Activated CD8-positive, alpha-beta memory T cell treated with anti-CD3 and anti-CD28 coated beads, Interleukin-2, amount 50 U/mL, for 48 hours (primary cell): ENCODE measurements at regions not wholly inside any gene's neighbourhood (a gene's known extent, or its start where the extent isn't known, plus 50 kb on each side); places are given as distances from the start of the nearest gene placed in this dataset.
"Not testable (repeated sequence)": the region's sequence is repeated elsewhere in the genome, so short reads cannot be mapped to it uniquely, and the experiment has no call there.

Experiments
- DNase-seq: peaks from one replicate; pipeline ENCODE4 v3.0.0-alpha.2; 2020

DNA sequence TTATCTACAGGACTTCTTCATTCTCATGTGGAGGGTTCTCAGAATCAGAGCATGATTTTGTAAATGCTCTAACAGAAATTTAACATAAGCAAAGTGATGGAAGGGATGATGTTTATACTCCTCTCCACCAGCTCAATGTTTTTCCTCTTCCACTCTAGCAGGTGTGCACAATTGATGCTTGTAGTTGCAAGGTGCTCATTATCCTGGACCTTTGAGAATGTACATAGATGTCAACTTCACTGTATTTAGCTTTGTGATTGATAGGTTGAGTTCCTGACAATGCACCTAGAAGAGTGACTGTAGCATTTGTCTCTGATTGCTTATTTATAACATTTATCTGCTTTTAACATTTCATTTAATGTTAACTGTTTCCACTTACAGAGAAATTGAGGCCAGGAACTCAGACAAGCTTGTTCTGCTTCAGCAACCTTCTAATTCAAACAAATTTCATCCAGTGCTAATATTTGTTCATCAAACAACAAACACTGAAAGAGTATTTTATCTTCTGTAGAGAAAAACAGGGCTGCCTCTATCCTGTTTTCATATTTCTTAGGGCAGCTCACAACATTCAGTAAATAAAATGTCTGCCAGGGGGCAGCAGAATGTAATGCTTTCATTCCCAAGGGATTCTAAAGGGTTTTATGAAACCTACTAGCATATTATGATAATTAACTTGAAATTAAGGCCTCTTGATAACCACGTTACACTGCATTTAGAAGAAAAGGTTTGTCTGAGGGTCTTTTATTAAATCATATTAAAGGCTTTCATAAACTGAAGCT, 127.9 kb upstream of the NOL4 start:
- DNase-seq = no peak

- DNase-seq = no peak
Measured at GRCh38 chr18:34354351-34354750, 129.6 kb upstream of the NOL4 start.

DNA sequence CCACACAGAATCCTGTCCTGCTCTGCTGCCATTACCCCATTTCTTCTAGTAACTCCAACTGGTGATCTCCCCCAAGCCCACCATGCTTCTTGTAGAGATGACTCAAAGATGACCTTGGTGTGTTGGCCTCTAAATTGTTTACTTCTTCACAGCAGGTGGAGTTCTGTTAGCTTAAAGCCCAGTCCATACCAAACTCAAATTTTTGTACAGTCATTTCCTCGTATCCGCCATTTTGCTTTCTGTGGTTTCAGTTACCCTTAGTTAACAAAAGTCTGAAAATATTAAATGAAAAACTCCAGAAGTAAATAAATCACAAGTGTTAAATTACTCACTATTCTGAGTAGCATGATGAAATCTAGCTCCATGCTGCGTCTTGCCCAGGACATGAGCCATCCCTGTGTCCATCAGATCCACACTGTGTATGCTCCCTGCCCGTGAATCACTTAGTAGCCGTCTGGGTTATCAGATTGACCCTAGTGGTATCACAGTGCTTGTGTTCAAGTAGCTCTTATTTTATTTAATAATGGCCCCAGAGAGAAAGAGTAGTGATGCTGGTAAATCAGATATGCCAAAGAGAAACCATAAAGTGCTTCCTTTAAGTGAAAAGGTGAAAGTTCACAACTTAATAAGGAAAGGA, 133.3 kb upstream of the NOL4 start:
- DNase-seq = no peak

- DNase-seq = no peak
Measured at GRCh38 chr18:34358923-34359322, 134.2 kb upstream of the NOL4 start.

GRCh38 chr18:34364699-34365098, 140.0 kb upstream of the NOL4 start:
- no peak for DNase-seq

DNA sequence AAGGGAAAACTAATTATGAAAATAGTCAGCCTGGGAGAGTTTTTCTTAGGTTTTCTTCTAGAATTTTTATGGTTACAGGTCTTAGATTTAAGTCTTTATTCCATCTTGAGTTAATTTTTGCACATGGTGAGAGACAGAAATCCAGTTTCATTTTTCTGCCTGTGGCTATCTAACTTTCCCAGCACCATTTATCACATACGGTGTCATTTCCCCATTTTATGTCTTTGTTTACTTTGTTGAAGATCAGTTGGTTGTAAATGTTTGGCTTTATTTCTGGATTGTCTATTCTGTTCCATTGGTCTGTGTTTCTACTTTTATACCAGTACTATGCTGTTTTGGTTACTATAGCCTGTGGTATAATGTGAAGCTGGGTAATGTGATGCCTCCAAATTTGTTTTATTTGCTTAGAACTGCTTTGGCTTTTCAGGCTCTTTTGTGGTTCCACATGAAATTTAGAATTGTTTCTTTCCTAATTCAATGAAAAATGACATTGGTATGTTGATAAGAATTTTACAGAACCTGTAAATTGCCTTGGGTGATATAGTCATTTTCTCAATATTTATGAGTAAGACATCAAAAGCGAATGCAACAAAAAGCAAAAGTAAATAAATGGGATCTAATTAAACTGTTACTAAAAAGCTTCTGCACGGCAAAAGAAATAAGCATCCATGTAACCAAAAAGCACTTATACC, 146.1 kb upstream of the NOL4 start:
- no peak for DNase-seq

- DNase-seq = no peak
Measured at GRCh38 chr18:34380326-34380725, 155.6 kb upstream of the NOL4 start.

DNA sequence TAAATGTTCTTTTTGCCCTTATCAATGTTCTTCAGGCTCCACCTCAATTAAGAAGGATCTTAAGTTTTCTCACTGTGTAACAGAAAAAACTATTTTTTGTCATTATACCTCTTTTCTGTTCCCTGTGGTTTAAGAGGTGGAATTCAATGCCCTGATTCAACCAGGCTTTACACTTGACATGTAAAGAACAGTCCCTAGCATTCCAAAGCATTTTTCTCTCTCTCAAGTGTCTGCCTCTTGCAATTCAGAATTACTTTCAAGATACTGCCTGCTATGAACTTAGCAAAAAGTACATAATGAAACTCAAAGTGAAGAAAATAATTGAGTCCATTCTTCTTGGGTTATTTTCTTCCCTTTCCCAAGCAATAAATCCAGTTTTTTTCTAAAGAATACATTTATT, 160.6 kb upstream of the NOL4 start:
- no peak for DNase-seq

DNA sequence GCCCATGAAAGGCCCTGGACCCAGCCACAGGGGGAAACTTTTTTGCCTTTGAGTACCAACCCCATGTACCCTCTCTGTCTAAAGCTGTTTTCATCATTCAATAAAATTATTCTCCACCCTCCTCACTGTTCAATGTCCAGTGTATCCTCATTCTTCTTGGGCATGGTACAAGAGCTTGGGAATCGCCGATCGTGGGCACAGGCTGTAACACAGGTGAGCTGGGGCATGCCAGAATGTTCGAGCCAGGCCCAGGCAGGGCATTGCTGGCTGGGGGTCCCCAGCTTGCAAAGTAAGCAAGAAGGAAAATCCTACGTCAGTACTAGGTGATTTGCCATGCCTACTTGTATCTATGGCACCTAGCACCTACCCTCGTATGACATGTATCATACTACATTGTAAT, 162.1 kb upstream of the NOL4 start:
- no peak for DNase-seq

DNA sequence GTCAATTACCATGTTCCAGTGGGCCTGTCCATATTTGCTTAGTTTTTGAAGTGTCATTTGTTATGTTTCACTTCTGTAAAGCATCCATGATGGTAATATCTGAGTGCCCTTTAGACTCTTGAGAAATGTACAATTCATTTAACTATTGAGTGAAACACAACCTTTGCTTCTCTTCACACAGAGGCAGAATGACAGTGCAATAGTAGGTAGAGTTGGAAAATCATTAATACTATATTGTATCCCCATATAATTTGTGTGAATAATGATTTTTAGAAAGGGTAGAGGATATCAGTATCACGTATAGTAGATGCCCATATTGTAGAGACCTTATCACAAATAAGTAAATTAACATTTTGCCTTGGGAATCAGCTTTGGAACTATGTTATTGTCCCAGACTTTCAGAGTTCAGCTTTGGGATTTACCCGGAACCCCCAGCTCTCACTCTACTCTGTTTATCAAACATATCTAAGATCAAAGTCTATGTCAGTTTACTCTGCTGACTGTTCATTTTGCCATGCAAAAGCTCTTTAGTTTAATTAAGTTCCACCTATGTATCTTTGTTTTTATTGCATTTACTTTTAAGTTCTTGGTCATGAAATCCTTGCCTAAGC, 172.7 kb upstream of the NOL4 start:
- no peak for DNase-seq

GRCh38 chr18:34399892-34400291, 175.2 kb upstream of the NOL4 start:
- no peak for DNase-seq

DNA sequence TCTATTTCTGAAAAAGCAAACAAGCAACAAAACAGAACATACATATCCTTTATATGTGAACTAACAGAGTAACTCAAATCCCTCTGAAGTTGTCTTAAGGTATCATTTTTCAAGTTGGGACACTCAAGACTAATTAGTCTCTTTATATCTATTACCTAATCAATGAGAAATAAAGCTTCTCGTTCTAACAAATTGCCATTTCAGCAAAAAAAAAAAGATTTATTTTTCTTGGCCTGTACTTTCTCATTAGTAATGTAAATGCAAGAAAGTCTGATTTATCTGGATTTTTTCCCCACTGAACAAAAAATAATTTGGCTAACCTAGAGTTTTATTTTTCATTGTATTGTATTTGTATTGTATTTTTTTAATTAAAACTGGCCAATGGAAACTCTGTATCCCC, 176.1 kb upstream of the NOL4 start:
- DNase-seq = no peak

- DNase-seq = no peak
Measured at GRCh38 chr18:34401775-34402174, 177.1 kb upstream of the NOL4 start.

DNA sequence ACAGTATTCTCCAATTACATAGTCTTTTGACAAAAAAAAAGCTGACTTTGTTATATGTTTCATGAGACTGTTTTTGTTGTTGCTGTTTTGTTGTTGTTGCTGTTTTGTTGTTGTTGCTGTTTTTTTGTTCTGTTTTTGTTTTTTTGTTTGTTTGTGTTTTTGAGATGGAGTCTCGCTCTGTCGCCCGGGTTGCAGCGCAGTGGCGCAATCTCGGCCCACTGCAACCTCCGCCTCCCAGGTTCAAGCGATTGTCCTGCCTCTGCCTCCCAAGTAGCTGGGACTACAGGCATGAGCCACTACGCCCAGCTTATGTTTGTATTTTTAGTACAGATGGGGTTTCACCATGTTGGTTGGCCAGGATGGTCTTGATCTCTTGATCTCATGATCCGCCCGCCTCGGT, 182.8 kb upstream of the NOL4 start:
- DNase-seq = not testable (repeated sequence)

GRCh38 chr18:34411952-34412351, 187.2 kb upstream of the NOL4 start:
- no peak for DNase-seq

DNA sequence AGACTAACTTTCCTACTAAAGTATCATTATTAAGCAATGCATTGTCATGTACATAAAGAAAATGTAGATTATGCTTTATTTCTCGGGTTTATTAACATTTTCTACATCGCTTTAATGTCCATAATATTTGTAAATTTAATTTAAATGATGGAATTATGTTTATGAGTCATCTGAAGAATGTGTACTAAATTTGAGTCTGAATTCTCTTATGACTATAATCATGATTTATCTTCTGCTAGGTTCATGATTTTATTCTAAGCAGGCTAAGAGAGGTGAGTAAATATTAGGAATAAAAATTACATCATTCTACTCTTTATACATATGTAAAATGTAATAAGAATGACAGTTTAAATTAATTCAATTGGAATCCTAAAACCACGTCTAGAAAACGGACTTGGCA, 206.3 kb upstream of the NOL4 start:
- DNase-seq = no peak

- DNase-seq = no peak
Measured at GRCh38 chr18:34444622-34445021, 219.9 kb upstream of the NOL4 start.

GRCh38 chr18:34448662-34449061, 223.9 kb upstream of the NOL4 start:
- DNase-seq = no peak

DNA sequence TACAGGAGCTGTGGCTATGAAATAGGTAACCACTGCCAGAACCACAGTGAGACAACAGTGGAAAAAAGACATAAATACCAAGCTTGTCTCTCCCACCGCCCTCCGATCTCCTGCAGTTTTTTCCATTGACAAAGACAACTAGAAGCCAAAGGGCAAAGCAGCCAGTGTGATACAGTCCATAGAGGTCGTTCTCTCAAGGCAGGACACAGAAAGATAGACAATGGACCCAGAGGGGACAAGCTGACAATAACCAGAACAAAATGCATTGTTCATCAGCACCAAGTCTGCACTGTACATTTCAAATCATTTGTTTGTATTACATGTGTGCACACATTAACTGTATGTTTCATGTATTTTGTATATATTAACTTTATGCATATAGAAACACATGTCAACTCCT, 233.0 kb upstream of the NOL4 start:
- no peak for DNase-seq

DNA sequence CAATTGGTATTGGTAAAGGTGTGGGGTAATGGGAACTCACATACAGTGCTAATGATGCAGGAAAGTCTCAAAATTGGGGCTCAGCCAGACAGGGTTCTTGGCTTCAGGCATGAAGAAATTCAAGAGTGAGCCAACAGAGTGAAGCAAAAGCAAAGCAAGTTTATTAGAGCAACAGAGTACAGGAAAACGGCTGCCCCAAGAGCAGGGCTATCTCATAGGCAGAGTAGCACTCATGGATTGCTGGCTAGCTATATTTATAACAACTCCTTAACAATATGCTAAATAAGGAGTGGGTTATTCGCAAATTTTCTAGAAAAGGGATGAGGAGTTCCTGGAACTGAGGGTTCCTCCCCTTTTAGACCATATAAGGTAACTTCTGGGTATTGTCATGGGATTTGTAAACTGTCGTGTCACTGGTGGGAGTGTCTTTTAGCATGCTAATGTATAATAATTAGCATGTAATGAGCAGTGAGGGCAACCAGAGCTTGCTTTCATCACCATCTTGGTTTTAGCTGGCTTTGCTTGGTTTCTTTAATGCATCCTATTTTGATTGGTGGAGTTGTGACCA, 233.8 kb upstream of the NOL4 start:
- DNase-seq = no peak

DNA sequence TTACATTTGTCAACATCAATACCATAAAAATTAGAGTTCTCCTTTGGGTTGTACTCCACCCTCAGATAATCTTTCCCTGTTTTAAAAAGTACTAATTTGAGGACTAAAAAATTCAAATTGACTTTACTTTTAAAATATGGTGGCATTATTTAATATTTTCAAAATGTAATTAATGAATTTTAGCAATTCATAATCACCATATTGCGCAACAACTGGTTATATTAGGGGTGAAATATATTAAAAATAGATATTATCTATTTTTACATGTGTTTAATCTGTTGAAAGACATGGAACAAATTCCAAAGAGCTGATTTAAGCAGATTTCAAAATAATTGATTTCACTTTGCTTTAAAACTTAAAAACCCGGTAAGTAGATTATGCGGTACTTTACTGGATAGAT, 236.6 kb upstream of the NOL4 start:
- no peak for DNase-seq

DNA sequence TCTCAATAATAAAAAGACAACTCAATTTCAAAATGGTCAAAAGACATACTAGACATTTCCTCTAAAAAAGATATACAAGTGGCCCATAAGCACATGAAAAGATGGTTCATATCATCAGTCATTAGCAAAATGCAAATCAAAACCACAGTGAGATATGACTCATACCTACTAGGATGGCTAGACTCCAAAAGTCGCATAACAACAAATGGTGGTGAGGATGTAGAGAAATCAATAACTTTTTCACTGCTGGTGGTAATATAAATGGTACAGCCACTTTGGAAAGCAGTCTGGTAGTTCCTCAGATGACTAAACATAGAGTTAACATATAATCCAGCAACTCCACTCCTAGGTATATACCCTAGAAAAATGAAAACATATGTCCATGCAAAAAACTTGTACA, 242.3 kb upstream of the NOL4 start:
- DNase-seq = no peak

DNA sequence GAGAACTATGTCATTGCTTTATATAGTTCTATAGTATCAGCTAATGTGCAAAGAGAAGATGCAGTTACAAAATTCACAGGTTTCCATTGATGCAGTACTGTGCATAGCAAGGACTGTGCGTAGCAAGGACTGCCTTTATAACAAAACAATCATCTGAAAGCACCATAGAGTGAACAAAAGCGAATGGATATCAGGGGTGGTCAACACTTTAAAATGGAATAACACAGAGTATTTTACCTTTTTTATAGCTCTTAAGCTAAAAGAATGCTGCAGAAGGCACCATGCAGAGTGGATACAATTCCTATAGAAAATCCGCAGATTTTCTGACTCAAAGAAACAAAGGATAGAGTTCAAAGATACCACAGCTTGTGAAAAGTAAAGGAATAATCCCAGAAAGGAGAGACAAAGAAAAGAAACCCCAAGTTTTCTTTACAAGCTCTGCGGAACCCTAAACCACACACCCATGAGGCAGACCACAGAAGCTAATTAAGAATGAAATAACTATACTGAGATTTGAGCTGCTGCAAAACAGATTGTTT, 229.9 kb upstream of the DTNA start:
- DNase-seq = no peak
